ENCODE measurements at regions not wholly inside any gene's neighbourhood (a gene's known extent, or its start where the extent isn't known, plus 50 kb on each side); places are given as distances from the start of the nearest gene placed in this dataset.
"Not testable (repeated sequence)": the region's sequence is repeated elsewhere in the genome, so short reads cannot be mapped to it uniquely, and the experiment has no call there.

GRCh38 chr10:106257432-106257831, 907.1 kb downstream of the SORCS1 start:
- not testable (repeated sequence) for H3K4me3 Mint-ChIP-seq; H3K9me3 Mint-ChIP-seq; ATAC-seq; H3K27ac Mint-ChIP-seq; H3K27me3 Mint-ChIP-seq; DNase-seq; H3K36me3 Mint-ChIP-seq (ENCODE audit: low read depth); H3K4me1 Mint-ChIP-seq

GRCh38 chr10:106255111-106255678, 909.3 kb downstream of the SORCS1 start:
- Mint-ChIP-seq H3K4me3 (no peak overlapping the region), H3K4me1 (no peaks in the 10 kb centered on the region), H3K9me3 (no peaks in the 10 kb centered on the region), H3K27me3 (no peaks in the 10 kb centered on the region), H3K36me3 (ENCODE audit: low read depth) (no peaks in the 10 kb centered on the region), H3K27ac (no peak overlapping the region)
- no peak for ATAC-seq
- DNase-seq: no peak

GRCh38 chr10:106254071-106254470, 910.4 kb downstream of the SORCS1 start:
- H3K27ac Mint-ChIP-seq: no peak overlapping the region
- no peaks in the 10 kb centered on the region for H3K27me3 Mint-ChIP-seq
- H3K4me3 Mint-ChIP-seq: no peak overlapping the region
- H3K9me3 Mint-ChIP-seq: peaks cover 5% of the 10 kb centered on the region
- DNase-seq: no peak
- no peaks in the 10 kb centered on the region for H3K36me3 Mint-ChIP-seq (ENCODE audit: low read depth)
- ATAC-seq: no peak
- no peaks in the 10 kb centered on the region for H3K4me1 Mint-ChIP-seq

- Mint-ChIP-seq H3K27me3 (no peaks in the 10 kb centered on the region), H3K36me3 (ENCODE audit: low read depth) (no peaks in the 10 kb centered on the region)
These were observed 912.0 kb downstream of the SORCS1 start for GRCh38 chr10:106252541-106252940.

GRCh38 chr10:106251573-106251972, 912.9 kb downstream of the SORCS1 start:
- Mint-ChIP-seq H3K9me3 (peaks cover 11% of the 10 kb centered on the region), H3K4me1 (no peaks in the 10 kb centered on the region), H3K36me3 (ENCODE audit: low read depth) (no peaks in the 10 kb centered on the region), H3K27ac (no peak overlapping the region), H3K27me3 (no peaks in the 10 kb centered on the region), H3K4me3 (no peak overlapping the region)
- ATAC-seq: no peak
- no peak for DNase-seq

More at GRCh38 chr10:106252541-106252940, 912.0 kb downstream of the SORCS1 start:
- Mint-ChIP-seq H3K27ac (no peak overlapping the region), H3K4me1 (no peaks in the 10 kb centered on the region), H3K4me3 (no peak overlapping the region), H3K9me3 (peaks cover 11% of the 10 kb centered on the region)
- ATAC-seq: no peak
- no peak for DNase-seq

- Mint-ChIP-seq H3K36me3 (ENCODE audit: low read depth) (no peaks in the 10 kb centered on the region), H3K9me3 (no peaks in the 10 kb centered on the region), H3K4me3 (no peak overlapping the region), H3K4me1 (no peaks in the 10 kb centered on the region), H3K27me3 (no peaks in the 10 kb centered on the region), H3K27ac (no peak overlapping the region)
- no peak for DNase-seq
- ATAC-seq: no peak
These were observed 922.2 kb downstream of the SORCS1 start for GRCh38 chr10:106242301-106242700.

GRCh38 chr10:106226828-106227227, 937.7 kb downstream of the SORCS1 start:
- ATAC-seq: no peak
- Mint-ChIP-seq H3K4me1 (no peaks in the 10 kb centered on the region), H3K9me3 (peaks cover 10% of the 10 kb centered on the region), H3K27ac (no peak overlapping the region), H3K36me3 (ENCODE audit: low read depth) (no peaks in the 10 kb centered on the region), H3K27me3 (no peaks in the 10 kb centered on the region), H3K4me3 (no peak overlapping the region)
- no peak for DNase-seq

GRCh38 chr10:106226142-106226541, 938.4 kb downstream of the SORCS1 start:
- peaks cover under 1% of the 10 kb centered on the region for H3K36me3 Mint-ChIP-seq (ENCODE audit: low read depth)
- H3K4me1 Mint-ChIP-seq: no peaks in the 10 kb centered on the region
- ATAC-seq (no peak), DNase-seq (no peak)
- H3K27me3 Mint-ChIP-seq: no peaks in the 10 kb centered on the region
- no peak overlapping the region for H3K4me3 Mint-ChIP-seq
- H3K27ac Mint-ChIP-seq: no peak overlapping the region
- peaks cover 11% of the 10 kb centered on the region for H3K9me3 Mint-ChIP-seq

GRCh38 chr10:106224676-106225075, 939.8 kb downstream of the SORCS1 start:
- H3K36me3 Mint-ChIP-seq (ENCODE audit: low read depth): peaks cover 3% of the 10 kb centered on the region
- no peaks in the 10 kb centered on the region for H3K27me3 Mint-ChIP-seq
- H3K4me1 Mint-ChIP-seq: no peaks in the 10 kb centered on the region
- ATAC-seq (no peak), DNase-seq (no peak)
- H3K27ac Mint-ChIP-seq: no peak overlapping the region
- no peak overlapping the region for H3K4me3 Mint-ChIP-seq
- H3K9me3 Mint-ChIP-seq: peaks cover 14% of the 10 kb centered on the region

- H3K9me3 Mint-ChIP-seq: peaks cover 6% of the 10 kb centered on the region
- no peak overlapping the region for H3K27ac Mint-ChIP-seq
- H3K36me3 Mint-ChIP-seq (ENCODE audit: low read depth): peaks cover 3% of the 10 kb centered on the region
- no peaks in the 10 kb centered on the region for H3K4me1 Mint-ChIP-seq
- no peaks in the 10 kb centered on the region for H3K27me3 Mint-ChIP-seq
- DNase-seq: no peak
- ATAC-seq: no peak
- no peak overlapping the region for H3K4me3 Mint-ChIP-seq
These were observed 946.9 kb downstream of the SORCS1 start for GRCh38 chr10:106217627-106218026.

GRCh38 chr10:106216085-106216484, 948.4 kb downstream of the SORCS1 start:
- Mint-ChIP-seq H3K4me3 (no peak overlapping the region), H3K27ac (no peak overlapping the region), H3K36me3 (ENCODE audit: low read depth) (peaks cover 2% of the 10 kb centered on the region), H3K4me1 (no peaks in the 10 kb centered on the region), H3K9me3 (peaks cover 8% of the 10 kb centered on the region), H3K27me3 (no peaks in the 10 kb centered on the region)
- no peak for ATAC-seq
- DNase-seq: no peak

GRCh38 chr10:106214243-106214642, 950.3 kb downstream of the SORCS1 start:
- Mint-ChIP-seq H3K4me1 (no peaks in the 10 kb centered on the region), H3K4me3 (no peak overlapping the region), H3K9me3 (peaks cover 6% of the 10 kb centered on the region), H3K27me3 (no peaks in the 10 kb centered on the region), H3K27ac (no peak overlapping the region), H3K36me3 (ENCODE audit: low read depth) (no peaks in the 10 kb centered on the region)
- ATAC-seq (no peak), DNase-seq (no peak)

GRCh38 chr10:106213493-106213892, 951.0 kb downstream of the SORCS1 start:
- Mint-ChIP-seq H3K4me3 (no peak overlapping the region), H3K9me3 (peaks cover 6% of the 10 kb centered on the region), H3K36me3 (ENCODE audit: low read depth) (no peaks in the 10 kb centered on the region), H3K27ac (no peak overlapping the region), H3K27me3 (no peaks in the 10 kb centered on the region), H3K4me1 (no peaks in the 10 kb centered on the region)
- no peak for DNase-seq
- no peak for ATAC-seq

- DNase-seq (no peak), ATAC-seq (no peak)
- H3K36me3 Mint-ChIP-seq (ENCODE audit: low read depth): no peaks in the 10 kb centered on the region
- H3K9me3 Mint-ChIP-seq: no peaks in the 10 kb centered on the region
- no peaks in the 10 kb centered on the region for H3K27me3 Mint-ChIP-seq
- no peaks in the 10 kb centered on the region for H3K4me1 Mint-ChIP-seq
- H3K27ac Mint-ChIP-seq: no peak overlapping the region
- H3K4me3 Mint-ChIP-seq: no peak overlapping the region
These were observed 966.2 kb downstream of the SORCS1 start for GRCh38 chr10:106198275-106198674.

GRCh38 chr10:106189292-106189691, 975.2 kb downstream of the SORCS1 start:
- Mint-ChIP-seq H3K4me3 (no peak overlapping the region), H3K4me1 (no peaks in the 10 kb centered on the region), H3K36me3 (ENCODE audit: low read depth) (no peaks in the 10 kb centered on the region), H3K27me3 (no peaks in the 10 kb centered on the region), H3K27ac (no peak overlapping the region), H3K9me3 (no peaks in the 10 kb centered on the region)
- DNase-seq (no peak), ATAC-seq (no peak)

GRCh38 chr10:106185951-106186350, 978.6 kb downstream of the SORCS1 start:
- Mint-ChIP-seq H3K9me3 (no peaks in the 10 kb centered on the region), H3K4me3 (no peak overlapping the region), H3K27me3 (no peaks in the 10 kb centered on the region), H3K36me3 (ENCODE audit: low read depth) (no peaks in the 10 kb centered on the region), H3K4me1 (no peaks in the 10 kb centered on the region), H3K27ac (no peak overlapping the region)
- ATAC-seq: no peak
- no peak for DNase-seq
